Activated CD4-positive, alpha-beta T cell treated with anti-CD3 and anti-CD28 coated beads for 48 hours (primary cell): ENCODE measurements at regions not wholly inside any gene's neighbourhood (a gene's known extent, or its start where the extent isn't known, plus 50 kb on each side); places are given as distances from the start of the nearest gene placed in this dataset.

Experiments used
- DNase-seq: peaks from one replicate; pipeline ENCODE4 v3.0.0-alpha.2; 2020

GRCh38 chr6:56407883-56408410 is 160.6 kb upstream of the COL21A1 start:
- DNase-seq: no peak

DNA sequence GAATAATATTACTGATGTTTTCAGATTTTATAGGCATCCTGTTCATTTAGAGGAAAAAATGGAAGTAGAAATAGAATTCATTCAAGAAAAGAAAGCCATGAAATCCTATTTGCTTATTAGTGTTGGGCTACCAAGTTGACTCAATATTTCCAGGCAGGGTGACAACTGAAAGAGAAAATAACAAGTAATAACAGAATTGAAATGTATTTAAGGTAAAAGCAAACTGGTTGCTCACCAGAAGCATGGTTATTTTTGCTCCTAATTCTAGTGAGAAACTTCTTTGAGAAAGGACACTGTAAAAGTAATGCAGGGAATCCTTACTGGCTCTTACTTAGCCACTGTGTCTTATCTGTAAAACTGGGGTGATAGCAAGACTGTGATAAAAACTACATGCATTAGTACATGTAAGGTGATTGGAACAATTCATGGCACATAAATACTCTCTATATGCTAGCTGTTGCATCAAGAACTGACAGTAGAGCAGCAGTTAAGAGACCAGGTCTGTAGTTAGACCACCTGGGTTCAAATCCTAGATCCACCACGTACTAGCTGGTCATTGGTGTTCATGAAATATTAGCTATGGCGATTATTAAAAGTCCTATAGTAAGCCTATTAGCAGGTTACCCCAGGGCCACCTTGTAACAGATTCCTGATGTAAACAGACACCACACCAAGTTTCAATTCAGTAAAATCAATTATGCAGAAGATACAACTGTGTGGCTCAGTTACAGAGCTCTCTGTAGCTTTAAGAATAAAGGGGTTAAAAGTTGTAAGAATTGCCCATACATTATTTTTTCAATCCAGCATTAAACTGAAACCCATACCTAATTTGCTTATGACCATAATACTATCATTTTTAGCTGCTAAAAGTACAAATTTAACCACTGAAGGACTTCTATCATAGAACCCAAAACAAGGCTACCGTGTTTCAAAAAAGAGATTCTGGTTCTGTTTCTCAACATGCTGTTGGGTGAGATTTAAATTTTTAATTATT is 159.2 kb upstream of the COL21A1 start:
- no peak for DNase-seq

- DNase-seq: no peak
Measured at GRCh38 chr6:56404599-56404998, 157.2 kb upstream of the COL21A1 start.

DNA sequence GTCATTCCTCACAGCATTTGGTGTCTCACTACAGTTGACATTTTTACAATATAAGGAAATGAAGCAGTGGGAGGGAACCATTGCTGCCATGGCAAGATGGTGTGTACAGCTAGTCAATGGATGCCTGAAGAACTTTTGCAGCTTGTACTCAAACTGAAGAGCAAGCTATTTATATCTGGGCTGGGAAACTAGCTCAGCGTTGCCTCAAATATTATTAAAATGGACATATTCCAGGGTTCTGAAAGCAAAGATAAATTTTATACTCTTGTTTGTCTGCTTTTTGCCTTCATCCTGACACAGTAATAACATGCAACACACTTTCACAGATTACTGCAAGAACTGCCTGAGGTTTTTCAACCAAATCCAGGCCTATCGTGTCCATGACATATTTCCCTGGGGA is 156.4 kb upstream of the COL21A1 start:
- no peak for DNase-seq

DNA sequence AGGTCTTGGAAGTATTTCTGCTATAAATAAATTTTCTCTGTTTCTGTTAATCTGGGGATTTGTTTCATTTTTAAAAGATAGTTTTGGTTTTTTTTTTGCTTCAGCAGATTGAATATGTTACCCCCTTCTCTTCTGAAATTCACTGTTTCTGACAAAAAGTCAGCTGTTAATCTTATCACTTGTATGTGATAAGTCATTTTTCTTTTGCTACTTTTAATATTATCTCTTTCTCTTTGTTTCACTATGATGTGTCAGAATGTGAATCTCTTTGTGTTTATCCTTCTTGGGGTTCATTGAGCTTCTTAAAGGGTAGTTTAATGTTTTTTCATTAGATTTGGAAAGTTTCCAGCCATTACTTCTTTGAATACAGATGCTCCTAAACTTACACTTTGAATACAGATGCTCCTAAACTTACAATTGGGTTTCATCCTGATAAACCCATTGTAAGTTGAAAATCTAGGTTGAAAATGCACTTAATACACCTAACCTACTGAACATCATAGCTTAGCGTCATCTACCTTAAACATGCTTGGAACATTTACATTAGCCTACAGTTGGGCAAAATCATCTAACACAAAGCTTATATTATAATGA is 154.2 kb upstream of the COL21A1 start:
- DNase-seq: no peak

GRCh38 chr6:56400273-56400672 is 152.9 kb upstream of the COL21A1 start:
- DNase-seq: no peak

GRCh38 chr6:56399672-56400263 is 152.4 kb upstream of the COL21A1 start:
- no peak for DNase-seq

DNA sequence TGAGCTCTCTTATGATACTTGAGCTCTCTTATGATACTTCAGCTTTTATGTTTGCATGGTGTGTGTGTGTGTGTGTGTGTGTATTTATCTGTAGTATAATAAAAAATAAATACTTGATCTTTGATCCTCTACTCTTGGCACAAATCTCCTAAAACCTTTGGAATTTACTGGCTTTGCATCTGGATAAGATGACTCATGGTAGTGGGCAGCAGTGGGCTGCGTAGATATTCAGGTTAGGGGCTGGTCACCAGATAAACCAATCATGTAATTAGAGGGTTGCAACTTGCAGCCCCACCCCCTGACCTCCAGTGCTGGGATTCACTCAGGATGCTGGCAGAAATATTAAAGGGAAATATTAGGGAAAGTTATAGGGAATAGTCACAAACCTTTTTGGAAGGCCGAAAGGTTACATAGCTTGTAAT is 151.9 kb upstream of the COL21A1 start:
- no peak for DNase-seq

- DNase-seq: no peak
Measured at GRCh38 chr6:56396435-56396834, 149.1 kb upstream of the COL21A1 start.

DNA sequence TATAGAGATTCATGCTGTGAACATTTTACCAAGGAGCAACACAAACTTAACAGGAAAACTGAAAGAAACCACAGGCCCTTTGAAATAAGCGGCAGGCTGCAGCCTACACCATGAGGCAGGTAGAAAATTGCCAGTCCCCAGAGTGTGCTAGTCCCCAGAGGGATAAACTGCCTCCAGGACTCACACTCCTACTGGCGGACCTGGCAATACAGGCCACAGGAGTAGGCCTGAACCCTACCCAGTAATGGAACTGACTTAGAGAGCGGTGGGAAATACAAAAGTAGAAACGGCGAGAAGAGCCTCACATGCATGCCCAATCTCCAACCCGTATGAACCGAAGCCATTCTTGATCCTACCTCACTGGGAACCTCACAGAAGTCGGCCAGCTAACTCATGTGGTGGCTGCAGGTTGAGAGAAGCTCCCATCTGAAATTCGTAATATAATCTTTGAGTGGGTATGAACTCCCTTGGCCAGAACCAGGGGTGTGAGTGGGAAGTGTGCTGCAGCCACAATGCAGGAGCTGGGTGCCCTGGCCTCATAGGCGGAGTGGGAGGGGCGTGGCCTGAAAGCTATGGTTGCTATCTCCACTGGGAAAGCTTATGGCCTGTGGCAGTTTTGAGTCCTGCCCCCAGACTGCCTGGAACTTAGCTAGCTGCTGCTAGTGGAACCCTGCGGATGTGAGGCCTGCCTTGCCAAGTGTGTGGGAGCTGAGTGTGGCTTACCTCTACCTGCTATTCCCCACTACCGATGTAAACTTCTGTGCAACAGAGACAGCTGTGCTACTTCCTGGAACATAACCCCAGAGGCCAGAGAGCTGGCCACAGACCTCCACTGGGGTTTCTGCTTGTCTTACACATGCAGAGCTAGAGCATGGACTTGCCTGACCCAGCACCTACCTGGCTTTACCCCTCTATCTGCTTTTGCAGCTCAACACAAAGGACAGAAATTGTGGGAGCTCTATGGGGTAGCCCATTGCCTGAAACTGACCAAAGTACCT is 146.5 kb upstream of the COL21A1 start:
- no peak for DNase-seq

DNA sequence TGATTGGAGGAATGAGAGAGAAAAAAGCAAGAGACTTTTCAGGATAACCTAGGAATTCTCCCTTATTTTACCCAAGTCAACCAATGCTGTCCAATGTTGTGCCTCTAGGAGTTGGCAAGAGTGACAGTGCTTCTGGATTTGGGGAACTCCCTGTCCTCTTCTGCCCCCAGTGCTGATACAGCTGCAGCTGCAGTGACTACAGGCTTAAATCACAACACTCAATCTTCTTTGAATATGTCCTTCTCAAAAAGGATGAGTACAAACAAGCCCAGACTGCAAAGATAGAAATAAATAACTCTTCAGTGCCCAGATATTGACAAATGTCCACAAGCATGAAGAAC is 141.0 kb upstream of the COL21A1 start:
- DNase-seq: no peak

GRCh38 chr6:56387621-56388414 is 140.4 kb upstream of the COL21A1 start:
- no peak for DNase-seq

DNA sequence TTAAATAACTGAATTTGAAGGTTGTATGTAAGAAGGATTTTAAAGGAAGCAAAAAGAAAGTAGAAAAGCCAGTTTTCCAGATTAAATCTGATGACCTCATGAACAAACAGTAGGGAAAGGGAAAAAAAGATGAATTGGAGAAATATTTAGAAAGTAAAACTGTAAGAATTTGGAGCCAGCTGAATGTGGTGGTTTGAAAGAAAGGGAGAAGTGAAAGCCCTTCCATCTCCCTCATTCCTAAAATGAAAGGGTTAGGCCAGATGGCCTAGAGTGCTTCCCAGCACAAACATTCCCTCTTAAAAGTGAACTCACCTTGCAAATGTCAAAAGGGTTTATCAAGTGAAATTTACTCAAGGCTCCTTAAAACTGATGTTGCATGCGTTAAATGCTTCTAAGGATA is 139.3 kb upstream of the COL21A1 start:
- DNase-seq: no peak

DNA sequence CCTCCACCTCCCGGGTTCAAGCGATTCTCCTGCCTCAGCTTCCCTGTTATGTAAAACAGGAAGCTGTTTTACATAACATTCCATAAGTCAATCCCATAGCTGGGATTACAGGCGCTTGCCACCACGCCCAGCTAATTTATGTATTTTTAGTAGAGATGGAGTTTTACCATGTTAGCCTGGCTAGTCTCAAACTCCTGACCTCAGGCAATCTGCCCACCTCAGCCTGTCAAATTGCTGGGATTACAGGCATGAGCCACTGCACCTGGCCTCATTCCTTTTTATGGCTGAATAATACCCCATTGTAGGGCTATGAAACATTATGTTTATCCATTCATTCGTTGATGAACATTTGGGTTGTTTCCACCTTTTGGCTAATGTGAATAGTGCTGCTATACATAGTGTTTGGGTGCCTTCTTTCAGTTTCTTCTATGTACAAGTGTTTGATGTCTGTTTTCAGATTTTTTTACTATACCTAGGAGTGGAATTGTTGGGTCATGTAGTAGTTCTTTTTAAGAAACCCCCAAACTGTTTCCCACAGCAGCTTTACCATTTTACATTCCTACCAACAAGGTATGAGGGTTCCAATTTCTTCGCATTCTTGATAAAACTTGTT is 138.7 kb upstream of the COL21A1 start:
- DNase-seq: no peak

DNA sequence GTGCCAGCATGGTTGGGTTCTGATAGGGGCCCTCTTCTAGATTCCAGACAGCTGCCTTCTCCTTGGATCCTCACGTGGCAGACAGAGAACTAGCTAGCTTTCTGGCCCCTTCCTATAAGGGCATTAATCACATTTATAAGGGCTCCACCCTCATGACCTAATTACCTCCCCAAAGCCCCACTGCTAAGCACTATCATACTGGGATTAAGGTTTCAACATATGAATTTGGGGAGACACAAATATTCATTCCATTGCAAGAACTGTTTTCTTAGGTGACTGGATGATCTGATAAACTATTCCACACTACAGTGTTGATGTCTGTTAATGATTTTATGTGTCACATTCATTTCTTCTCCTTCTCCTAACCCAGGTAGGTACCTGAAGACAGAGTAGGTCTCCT is 135.8 kb upstream of the COL21A1 start:
- DNase-seq: no peak

GRCh38 chr6:56382416-56382940 is 135.1 kb upstream of the COL21A1 start:
- DNase-seq: no peak

DNA sequence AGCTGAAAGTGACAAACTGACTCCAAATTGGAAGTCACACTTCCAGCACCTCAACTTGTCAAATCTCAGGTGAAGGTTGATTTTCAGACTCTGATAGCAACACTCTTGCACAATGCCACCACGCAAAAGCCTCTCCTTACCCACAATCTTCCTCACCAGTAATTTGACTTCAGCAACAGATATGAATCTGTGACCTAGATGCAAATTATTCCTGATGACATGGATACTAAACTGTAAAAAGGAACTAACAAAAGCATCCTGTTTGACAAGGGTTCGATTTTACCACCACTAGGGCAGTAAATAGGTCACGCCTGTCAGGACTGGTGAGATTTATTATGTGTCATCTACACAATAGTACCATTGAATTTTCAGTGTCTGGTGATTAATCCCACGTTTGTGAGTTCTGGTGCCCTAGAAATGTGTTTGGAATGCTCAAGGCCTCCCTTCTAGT is 134.4 kb upstream of the COL21A1 start:
- DNase-seq: no peak

DNA sequence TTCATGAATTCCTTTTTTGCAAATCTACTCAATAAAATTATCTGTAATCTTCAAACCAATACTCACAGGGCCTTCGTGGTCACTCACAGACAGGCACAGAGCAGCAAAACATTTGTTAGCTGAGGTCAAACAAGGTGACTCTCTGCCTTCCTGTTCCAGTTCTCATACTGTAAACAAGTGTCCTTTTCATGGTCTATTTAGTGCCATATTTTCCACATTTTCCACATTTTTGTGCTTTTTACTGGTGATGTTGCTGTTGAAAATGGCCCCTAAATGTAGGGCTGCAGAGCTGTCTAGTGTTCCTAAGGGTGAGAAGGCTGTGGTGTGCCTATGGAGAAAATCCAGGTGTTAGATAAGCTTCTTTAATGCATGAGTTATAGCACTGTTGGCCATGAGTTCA is 133.1 kb upstream of the COL21A1 start:
- no peak for DNase-seq

- DNase-seq: no peak
Measured at GRCh38 chr6:56378966-56379585, 131.7 kb upstream of the COL21A1 start.

DNA sequence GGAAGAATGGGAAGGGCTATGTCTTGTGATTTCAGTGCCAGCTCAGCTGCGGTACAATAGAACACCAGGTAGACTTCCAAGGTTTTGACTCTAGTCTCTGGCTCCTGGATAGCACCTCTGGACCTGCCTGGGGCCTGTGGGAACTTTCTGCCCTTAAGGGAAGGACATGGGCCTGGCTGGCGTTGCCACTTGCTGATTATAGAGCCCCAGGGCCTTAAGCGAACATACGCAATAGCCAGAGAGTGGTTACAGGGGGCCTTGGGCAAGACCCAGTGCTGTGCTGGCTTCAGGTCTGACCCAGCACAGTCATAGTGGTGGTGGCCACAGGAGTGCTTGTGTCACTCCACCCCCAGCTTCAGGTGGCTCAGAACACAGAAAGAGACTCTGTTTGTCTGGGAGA is 131.1 kb upstream of the COL21A1 start:
- no peak for DNase-seq
